NCI-H187 (cell line): ENCODE measurements at regions not wholly inside any gene's neighbourhood (a gene's known extent, or its start where the extent isn't known, plus 50 kb on each side); places are given as distances from the start of the nearest gene placed in this dataset.
"Not testable (repeated sequence)": the region's sequence is repeated elsewhere in the genome, so short reads cannot be mapped to it uniquely, and the experiment has no call there.

ENCODE experiments used
- DNase-seq, 2 experiments: peaks; one replicate each; lab custom pipeline; 2025; lab: John Stamatoyannopoulos, UW

GRCh38 chr6:112579601-112580000, 232.5 kb downstream of the RFPL4B start:
- no peak for DNase-seq

GRCh38 chr6:112581015-112581414, 233.9 kb downstream of the RFPL4B start:
- no peak for DNase-seq

DNA sequence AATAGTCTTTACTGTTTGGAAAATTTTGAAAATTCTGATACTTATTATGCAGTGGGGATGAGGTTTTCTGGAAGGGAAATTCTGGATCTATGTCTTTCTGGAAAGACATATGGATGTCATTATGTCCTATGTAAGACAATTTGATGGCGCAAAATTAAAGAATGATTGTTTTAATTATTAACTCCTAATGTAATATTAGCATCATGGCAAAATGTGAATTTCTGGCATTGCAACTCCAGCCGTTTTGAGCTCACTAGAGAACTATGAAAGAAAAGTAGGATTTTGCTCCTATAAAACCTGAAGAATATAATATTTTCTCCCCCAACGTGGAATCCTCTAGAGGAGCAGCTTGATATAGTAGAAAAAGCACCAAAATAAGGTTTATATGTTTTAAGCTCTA, 243.2 kb downstream of the RFPL4B start:
- DNase-seq: no peak

GRCh38 chr6:112591329-112591728, 244.2 kb downstream of the RFPL4B start:
- no peak for DNase-seq

DNA sequence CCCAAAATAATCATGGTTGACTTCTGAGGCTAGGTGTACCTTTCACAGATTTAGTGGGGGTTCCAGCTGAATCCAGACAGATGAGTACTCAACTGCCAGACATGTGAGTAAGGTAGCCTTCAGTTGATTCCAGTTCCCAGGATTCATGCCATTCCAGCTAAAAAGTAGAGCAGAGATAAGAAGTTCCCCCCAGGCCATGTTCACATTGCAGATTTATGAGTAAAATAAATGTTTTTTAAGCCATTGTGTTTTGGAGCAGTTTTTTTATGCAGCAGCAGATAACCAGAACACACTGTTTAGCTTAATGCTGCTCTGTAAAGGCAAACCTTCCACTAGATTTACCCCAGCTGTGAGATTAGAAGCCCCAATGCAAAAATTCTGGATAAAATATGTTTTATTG, 245.0 kb downstream of the RFPL4B start:
- DNase-seq: no peak

DNA sequence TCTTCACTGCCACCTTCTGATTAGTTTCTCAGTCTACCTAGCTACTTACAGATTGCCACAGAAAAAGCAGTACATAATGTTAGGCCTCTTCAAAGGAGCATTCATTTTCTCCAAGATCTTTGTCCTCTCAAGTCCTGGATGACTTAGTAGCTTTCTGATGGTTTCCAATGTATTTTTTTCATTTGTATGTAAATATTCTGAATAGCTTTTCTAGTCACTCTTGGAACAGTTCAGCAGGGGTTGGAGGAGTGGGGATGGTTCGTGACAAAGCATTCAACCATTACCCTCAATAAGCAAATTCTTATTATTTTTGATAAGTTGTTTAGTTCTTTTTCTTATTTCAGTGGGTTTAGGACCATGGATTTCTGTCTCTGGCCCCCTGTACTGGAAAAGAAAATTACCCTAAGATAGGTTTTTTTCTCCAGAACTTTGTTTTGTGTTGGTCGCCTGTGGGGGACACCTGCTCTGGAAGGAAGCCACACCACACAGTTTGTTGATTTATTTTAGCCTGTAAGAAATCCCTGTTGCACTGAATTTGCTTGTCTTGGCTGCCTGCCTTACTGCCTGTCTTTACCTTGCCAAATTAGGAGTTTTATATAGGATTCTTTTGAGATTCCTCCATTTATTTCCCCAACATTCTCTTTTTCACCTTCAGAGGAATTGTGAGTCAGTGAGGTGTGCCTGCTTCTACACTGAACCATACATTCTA, 247.9 kb downstream of the RFPL4B start:
- no peak for DNase-seq

DNA sequence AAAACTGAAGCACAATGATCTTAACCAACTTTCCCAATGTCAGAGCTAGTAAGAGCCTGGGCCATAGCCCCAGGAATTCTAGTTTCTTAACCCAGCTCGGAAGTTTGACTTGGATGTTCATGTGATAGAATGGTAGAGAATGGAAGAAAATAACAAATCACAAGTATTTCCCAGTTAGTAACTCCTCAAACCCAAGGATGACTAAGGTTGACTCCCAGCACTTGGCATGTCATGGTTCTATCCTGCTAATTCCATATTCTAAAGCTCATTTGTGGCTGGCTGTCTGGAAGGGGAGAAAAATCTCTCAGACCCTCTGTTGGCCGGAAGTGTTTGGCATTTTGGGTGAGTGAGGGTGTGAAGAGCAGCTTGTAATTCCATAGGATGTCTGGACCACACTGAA, 248.7 kb downstream of the RFPL4B start:
- no peak for DNase-seq

- DNase-seq: no peak
Measured at GRCh38 chr6:112597176-112597575, 250.0 kb downstream of the RFPL4B start.

GRCh38 chr6:112600168-112600567, 253.0 kb downstream of the RFPL4B start:
- no peak for DNase-seq

- no peak for DNase-seq
Measured at GRCh38 chr6:112603726-112604125, 256.6 kb downstream of the RFPL4B start.

- DNase-seq: no peak
Measured at GRCh38 chr6:112606656-112607435, 259.7 kb downstream of the RFPL4B start.

DNA sequence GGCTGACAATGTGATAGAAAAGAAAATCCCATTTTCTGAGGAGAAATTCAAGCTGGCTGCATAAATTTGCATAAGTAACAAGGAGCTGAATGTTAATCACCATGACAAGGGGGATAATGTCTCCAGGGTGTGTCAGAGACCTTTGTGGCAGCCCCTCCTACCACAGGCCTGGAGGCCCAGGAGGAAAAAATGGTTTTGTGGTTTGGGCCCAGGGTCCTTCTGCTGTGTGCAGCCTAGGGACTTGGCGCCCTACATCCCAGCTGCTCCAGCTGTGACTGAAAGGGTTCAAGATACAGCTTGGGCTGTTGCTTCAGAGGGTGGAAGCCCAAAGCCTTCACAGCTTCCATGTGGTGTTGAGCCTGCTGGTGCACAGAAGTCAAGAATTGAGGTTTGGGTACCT, 261.8 kb downstream of the RFPL4B start:
- not testable (repeated sequence) for DNase-seq

DNA sequence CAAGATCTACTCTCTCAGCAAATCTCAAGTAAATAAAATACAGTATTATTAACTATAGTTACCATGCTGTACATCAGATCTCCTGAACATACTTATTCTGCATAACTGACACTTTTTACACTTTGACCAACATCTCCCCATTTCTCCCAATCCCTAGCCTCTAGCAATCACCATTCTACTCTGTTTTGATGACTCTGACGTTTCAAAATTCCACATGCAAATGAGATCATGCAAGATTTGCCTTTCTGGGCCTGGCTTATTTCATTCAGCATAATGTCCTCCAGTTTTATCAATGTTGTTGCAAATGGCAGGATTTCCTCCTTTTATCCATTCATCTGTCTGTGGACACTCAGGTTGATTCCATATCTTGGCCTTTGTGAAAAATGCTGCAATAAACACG, 266.3 kb downstream of the RFPL4B start:
- DNase-seq: no peak

DNA sequence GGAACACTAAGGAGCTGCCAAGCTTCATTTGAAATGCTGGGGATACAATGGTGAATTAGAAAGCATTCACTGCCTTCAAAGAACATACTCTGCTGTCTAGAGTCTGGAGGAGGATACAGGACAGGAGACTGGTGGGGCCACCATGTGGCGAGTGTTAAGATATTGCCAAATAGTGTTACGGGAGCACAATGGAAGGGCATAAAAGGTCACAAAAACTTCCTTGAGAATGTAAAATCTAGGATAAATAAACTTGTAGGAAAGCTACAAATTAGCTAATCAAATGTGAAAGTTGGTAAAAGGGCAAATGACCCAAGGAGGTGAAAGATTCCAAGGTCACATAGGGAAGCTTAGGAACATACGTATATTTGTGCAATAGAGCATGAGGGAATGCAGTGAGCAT, 271.7 kb downstream of the RFPL4B start:
- no peak for DNase-seq

DNA sequence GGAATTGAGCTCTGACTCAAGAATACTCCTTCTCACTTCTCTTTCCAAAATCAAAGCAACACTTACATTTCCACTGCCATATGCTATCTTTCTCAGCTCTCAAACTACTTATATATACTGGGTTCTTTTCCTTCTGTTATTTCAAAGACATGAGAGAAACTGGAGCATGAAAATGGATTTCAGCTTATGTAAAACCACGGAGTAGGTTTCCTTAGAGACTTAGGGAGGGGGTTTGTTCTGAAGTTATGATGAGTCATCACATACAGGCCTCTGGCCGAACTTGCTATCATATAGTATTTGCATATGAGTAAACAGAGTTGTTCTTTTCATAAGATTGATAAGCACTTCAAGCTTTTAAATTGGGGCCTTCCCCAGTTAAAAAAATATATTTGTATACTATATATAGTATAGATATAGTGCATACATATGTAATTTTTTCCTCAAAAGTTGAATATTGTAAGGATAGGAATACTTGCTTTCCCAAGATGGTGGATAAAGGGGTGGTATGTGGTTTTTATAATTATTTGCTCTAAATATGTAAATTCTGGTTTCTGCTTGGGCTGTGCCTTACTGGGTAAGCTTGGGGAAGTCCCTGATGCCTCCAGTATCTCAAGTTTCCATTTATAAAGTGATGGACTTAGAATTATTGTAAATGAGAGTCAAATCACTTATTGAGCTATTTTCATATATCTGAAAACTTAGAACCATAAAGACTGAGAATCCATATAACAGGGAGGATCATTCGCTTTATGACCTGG, 273.9 kb downstream of the RFPL4B start:
- DNase-seq: no peak

DNA sequence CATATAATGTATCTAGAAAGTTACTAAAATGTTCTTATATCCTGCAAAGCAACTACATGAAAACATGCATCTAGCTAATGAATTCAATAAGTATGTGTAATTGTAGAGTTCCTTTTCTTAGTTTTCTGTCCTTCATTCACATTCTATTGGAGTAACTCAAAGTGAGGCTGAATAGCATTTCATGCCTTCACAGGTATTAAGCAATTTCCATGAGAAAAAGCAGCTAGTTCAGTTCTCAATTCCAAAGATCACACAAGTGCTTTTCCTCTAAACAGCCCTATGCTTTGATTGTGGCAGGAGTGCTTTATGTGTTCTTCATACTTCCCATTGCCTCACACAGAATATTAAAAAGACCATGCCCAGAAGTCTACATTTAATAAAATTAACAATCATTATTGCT, 274.9 kb downstream of the RFPL4B start:
- DNase-seq: no peak

- DNase-seq: no peak
Measured at GRCh38 chr6:112626468-112627082, 279.4 kb downstream of the RFPL4B start.

GRCh38 chr6:112634376-112634775, 287.2 kb downstream of the RFPL4B start:
- no peak for DNase-seq

DNA sequence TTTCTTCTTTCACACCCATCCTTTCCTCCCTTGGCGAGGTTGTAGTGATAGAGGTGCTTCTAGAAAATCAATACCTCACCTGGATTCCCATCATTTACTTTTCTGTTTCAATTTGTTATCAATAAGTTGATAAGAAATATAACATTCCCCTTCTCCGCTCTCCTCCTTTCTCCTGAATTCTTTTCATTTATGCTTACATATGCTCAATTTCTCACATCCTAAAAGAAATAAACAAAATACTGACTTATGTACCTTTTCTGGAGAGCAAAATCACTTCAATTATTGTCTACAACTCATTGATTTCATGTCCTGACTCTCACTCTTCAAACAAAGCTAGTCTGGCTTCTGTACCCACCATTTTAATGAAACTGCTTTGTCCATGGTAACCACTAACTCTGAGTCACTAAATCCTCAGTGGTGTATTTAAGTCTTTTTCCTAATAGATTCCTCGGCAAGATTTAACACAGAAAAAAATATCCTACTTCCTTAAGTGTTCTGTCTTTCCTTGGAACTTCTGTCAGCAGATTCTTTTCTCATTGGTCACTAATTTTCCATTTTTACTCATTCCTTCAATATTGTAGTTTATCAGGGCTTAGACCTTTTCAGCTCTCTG, 289.6 kb downstream of the RFPL4B start:
- DNase-seq: no peak

- no peak for DNase-seq
Measured at GRCh38 chr6:112639391-112639831, 292.3 kb downstream of the RFPL4B start.

DNA sequence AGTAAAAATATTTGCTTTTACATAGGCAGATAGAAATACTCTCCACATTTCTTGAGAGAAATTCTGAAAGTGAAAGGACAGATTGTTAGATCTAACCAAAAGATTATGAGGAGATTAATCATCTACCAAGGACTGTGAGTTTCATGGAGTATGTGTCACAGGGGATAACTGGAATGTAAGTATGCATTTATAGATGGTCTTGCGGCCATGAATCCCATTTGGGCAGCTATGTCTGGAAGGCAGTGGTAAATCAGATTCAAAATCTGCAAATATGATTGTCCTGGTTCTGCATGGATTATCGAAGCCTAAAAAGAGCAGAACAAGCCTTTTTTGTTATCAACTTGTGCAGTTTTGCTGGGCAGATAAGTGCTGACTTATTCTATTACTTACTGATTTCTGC, 293.8 kb downstream of the RFPL4B start:
- no peak for DNase-seq

DNA sequence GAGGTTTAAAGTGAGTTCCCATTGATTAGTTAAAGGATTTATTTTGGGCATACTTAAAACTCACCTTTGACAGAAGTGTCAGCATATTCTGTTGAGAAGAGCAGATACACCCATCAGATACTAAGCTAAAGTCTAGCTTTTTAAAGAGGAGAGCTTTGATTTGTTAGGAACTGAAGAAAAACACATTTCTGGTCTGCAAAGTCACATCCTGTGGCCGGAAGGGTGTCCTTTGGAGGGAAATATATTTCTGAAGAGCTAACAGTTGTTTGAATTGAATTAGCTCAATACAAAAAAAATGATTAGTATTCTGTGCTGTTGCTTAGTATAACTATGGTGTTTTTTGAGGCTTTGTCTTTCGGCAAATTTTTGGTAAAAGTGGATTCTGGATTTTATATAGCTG, 302.7 kb downstream of the RFPL4B start:
- DNase-seq: no peak
